Choroid plexus epithelial cell (primary cell): ENCODE measurements at regions not wholly inside any gene's neighbourhood (a gene's known extent, or its start where the extent isn't known, plus 50 kb on each side); places are given as distances from the start of the nearest gene placed in this dataset.

ENCODE experiments used
- DNase-seq: peaks from one replicate; pipeline ENCODE4 v3.0.0-alpha.2; 2010; ENCODE audit warnings: low read depth
- H3K4me3 ChIP-seq: 2 replicates; pipeline ENCODE4 v1.5.1; 2011; ENCODE audit warnings: low read depth, mild to moderate bottlenecking, control low read depth, low read length, moderate library complexity
- TF ChIP-seq, protein P1 (sequence below): conservative IDR thresholded peaks from 2 replicates; pipeline ENCODE4 v1.5.1; 2011; ENCODE audit warnings: low read depth, mild to moderate bottlenecking, control low read depth, inconsistent platforms, low read length, moderate library complexity

DNA sequence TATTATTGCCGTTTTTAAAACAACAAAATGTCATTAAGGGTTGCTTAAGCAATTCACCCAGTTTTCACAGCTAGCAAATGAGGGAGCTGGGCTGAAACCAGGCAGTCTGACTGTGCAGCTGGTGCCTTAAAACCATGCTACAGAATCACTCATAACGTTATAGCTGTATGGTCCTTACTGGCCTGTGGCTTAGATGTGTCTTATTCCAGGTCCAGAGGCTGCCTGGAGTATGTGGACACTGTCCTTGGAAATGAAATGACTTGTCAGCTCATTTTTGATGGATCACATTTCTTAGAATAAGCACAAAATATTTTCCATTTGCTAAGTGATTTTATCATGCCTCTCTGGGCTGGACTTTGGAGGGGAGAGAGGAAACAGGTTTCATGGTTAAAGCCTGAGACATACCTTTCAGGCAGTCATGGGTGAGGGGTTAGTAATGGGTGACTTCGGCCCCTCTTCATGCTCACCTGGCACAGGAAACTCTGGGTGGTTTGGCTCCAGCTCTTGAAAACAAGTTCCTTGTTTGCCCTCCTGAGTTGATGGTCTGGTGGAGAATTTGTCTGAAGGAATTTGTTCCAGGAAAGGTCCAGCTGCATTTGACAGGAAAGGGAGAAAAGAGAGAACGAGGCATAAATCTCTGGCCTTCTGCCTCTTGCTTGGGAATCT, 823.2 kb downstream of the DHX35 start:
- no peak overlapping the region for H3K4me3 ChIP-seq
- TF ChIP-seq, protein P1, sequence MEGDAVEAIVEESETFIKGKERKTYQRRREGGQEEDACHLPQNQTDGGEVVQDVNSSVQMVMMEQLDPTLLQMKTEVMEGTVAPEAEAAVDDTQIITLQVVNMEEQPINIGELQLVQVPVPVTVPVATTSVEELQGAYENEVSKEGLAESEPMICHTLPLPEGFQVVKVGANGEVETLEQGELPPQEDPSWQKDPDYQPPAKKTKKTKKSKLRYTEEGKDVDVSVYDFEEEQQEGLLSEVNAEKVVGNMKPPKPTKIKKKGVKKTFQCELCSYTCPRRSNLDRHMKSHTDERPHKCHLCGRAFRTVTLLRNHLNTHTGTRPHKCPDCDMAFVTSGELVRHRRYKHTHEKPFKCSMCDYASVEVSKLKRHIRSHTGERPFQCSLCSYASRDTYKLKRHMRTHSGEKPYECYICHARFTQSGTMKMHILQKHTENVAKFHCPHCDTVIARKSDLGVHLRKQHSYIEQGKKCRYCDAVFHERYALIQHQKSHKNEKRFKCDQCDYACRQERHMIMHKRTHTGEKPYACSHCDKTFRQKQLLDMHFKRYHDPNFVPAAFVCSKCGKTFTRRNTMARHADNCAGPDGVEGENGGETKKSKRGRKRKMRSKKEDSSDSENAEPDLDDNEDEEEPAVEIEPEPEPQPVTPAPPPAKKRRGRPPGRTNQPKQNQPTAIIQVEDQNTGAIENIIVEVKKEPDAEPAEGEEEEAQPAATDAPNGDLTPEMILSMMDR = no peak
- no peak for DNase-seq

DNA sequence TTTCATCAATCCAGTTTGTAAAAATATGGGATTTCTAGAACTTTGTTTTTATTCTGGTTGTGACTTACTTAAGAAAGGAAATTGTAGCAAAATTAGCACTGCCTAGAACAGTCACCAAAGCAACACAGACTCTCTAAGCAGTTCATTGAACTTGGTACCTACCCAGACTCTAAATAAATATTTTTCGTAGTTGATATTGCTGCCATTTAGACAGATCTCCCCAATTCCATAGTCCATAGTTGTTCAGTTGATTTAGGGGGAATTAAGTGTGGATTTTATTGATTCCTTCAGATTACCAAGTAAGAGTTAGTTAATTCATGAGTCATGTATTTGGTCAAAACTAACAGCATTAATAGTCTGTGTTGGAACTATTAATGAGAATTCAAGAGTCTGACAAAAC, 822.5 kb downstream of the DHX35 start:
- no peak for DNase-seq
- H3K4me3 ChIP-seq = no peak overlapping the region
- TF ChIP-seq, protein P1 = no peak

DNA sequence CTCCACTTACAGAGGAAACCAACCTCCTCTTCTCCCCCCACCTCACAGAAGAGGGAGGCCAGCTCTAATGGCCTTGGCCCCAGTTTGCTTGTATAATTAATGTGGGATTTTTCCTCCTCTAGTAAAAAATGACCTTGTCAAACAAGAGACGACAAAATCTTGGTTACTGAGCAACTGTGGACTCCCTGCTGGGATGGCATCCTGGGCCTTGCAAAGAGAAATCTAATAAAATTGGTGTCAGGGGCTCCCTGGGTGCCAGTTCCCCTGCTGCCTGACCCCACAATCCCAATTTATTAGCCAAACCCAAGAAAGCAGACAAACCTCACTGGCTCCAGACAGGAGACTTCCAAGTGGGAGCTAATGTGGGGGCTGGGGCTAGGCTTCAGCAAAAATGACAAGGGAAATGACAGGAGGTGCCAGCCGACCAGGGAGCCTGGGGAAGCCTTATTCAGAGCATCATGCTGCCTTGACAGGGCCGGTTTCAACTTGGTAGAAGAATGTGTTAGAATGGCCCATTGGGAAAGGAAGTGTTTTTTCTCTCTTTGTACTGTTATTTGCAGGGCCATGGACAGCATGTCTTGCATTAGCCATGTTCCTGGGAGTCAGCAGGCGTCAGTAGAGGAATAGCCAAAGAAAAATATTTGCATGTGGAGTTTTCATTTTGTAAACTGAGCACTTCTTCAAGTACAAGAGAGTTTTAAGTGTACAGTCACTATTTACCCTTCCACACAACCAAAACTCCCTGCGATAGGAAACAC, 816.9 kb downstream of the DHX35 start:
- no peak overlapping the region for H3K4me3 ChIP-seq
- peak; percentile 60 for DNase-seq
- TF ChIP-seq, protein P1 = peak; percentile 60

DNA sequence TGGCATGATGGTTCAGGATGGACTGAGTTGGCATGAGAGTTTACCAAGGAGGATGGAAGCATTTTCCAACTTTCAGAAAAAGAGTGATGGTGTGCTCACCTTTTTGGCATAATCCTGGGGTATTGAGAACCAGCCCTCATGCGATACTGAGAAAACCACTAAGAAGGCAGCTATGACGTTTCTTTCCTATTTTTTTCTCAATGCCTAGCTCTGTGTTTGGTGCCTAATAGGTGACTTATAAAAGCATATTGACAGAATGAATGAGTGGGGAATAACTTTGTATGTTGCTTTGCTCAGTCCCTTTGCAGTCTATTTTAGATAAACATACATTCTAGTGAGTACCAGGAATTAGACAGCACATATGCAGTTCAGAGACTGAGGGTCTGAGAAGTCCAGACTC, 816.3 kb downstream of the DHX35 start:
- H3K4me3 ChIP-seq = no peak overlapping the region
- no peak for DNase-seq
- TF ChIP-seq, protein P1 = no peak

DNA sequence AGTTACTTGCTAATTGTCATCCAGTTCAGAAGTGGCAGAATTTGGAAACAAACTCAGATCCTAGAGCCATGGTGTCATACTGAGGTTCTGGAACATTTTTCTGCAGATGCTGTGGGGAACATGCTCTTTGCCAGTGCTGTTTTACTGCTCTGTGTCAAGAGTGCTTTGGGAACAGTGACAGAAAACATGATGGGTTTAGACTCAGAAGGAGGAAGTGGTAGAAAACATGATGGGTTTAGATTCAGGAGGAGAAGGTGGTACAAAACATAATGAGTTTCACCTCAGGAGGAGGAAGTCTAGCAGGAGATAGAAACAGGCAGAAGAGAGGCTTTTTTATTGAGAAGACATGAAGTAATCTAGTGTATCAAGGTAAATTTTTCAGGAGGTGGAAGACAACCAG, 815.5 kb downstream of the DHX35 start:
- no peak overlapping the region for H3K4me3 ChIP-seq
- no peak for DNase-seq

DNA sequence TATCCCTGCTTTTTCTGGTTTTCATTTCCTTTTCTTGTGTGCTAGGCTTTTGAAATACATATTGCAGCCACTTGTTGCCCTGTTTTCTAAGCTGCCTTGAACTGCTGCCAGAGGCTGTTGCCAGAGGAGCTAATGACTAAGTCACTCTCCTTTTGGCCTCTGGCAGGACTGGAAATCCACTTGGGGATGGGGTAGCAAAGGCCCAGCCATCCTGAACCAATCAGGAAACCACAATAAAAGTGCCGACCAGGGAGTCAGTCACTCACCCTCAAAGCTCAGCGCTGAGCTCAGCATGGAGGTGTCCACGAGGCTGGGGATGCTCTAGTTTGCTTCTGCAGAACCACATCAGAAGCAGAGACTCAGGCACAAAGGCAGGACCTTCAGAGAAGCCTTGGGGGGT, 813.0 kb downstream of the DHX35 start:
- TF ChIP-seq, protein P1 = no peak
- peak; percentile 93 for DNase-seq
- H3K4me3 ChIP-seq = no peak overlapping the region

More for the DNA sequence above, 815.5 kb downstream of the DHX35 start:
- TF ChIP-seq, protein P1 = no peak

DNA sequence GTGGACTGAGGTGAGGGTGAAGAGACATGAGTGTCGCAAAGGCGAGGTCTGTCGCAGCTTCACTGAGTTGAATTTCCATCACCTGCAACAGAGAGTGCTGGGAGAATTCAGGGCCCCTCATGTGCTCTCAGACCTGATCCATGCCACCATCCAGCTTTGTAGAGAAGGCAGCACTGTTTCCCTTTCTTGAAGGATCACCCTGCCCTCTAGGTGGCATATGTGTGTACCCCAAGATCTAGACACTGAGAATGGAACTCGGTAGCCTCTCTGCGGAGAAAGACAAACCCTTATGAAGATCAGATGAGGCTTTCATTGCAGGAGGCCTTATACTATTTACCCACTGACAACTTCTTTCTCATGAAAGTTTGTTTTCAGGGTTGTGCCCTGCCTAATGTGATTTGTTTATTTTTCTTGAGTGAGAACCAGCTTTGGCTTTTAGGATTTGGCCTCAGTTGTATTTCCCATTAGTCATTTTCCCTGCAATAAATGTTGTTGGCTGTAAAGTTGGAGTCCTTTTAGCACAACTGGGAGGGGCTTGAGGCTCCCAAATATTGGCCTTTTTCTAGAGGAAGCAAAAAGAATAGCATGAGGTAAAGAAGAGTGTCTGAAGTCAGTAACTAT, 811.3 kb downstream of the DHX35 start:
- peak; percentile 14 for DNase-seq
- H3K4me3 ChIP-seq = no peak overlapping the region
- TF ChIP-seq, protein P1 = no peak
